Thymus (tissue), 11 donors: ENCODE measurements at regions not wholly inside any gene's neighbourhood (a gene's known extent, or its start where the extent isn't known, plus 50 kb on each side); places are given as distances from the start of the nearest gene placed in this dataset.

Experiments used
- DNase-seq, 9 donors: peaks; one replicate each; pipeline ENCODE4 v3.0.0-alpha.2; 2013; ENCODE audit warnings: low spot score in 9 of 9, low read depth in 6 of 9, missing footprints in 1 of 9
- H3K27ac ChIP-seq, 2 donors: one replicate each; pipeline ENCODE4 v1.5.1; 2013; ENCODE audit warnings: control low read depth in 1 of 2, low read depth in 1 of 2, low read length in 1 of 2, mild to moderate bottlenecking in 1 of 2, moderate library complexity in 1 of 2
- H3K27me3 ChIP-seq, 2 donors: one replicate each; pipeline ENCODE4 v1.5.1; 2013; ENCODE audit warnings: low read length in 1 of 2; ENCODE audit not compliant: control insufficient read depth in 2 of 2, insufficient read depth in 1 of 2
- H3K36me3 ChIP-seq, 2 donors: one replicate each; pipeline ENCODE4 v1.5.1; 2013; ENCODE audit warnings: low read length in 1 of 2, mild to moderate bottlenecking in 1 of 2, moderate library complexity in 1 of 2; ENCODE audit not compliant: control insufficient read depth in 2 of 2, insufficient read depth in 2 of 2
- H3K4me1 ChIP-seq, 2 donors: one replicate each; pipeline ENCODE4 v1.5.1; 2013; ENCODE audit warnings: low read length in 2 of 2; ENCODE audit not compliant: control insufficient read depth in 2 of 2, insufficient read depth in 2 of 2
- H3K4me3 ChIP-seq, 2 donors: one replicate each; pipeline ENCODE4 v1.5.1; 2013; ENCODE audit warnings: low read length in 2 of 2, control low read depth in 1 of 2, mild to moderate bottlenecking in 1 of 2
- H3K9me3 ChIP-seq, 2 donors: one replicate each; pipeline ENCODE4 v1.5.1; 2013; ENCODE audit warnings: low read length in 1 of 2, mild to moderate bottlenecking in 1 of 2; ENCODE audit not compliant: control insufficient read depth in 2 of 2, insufficient read depth in 1 of 2
- WGBS: extraction: QIAGEN DNeasy Blood & Tissue Kit; methylation state at CpG from one replicate; pipeline ENCODE4 v1.1.7; 2013; 5-methylcytosine and 5-hydroxymethylcytosine counted together
- donor health status: healthy.

DNA sequence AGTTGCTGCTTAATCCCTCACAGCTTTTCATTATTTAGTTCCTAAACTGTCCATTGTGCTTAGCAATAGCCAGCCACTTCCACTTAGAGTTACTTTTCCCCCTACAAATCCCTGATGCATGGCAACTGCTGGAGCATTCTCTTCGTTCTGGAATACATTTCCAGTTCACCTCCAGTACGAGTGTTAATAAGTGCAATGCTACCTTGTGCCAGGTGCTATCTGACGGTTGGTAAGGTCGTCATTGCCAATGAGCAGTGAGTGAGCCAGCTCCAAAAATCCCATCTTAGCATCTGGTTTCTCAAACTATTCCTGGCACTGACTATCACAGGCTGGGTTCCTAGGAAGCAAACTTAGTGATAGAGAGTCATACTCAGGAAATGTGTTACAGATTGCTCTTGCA, 114.1 kb upstream of the ADGRF1 start:
- Histone ChIP-seq H3K27me3 (no peaks in the 10 kb centered on the region), H3K4me1 (peaks cover 0 to 7% of the 10 kb centered on the region in 2 donors), H3K27ac (no peak overlapping the region), H3K4me3 (no peak overlapping the region), H3K9me3 (no peaks in the 10 kb centered on the region), H3K36me3 (no peaks in the 10 kb centered on the region)
- WGBS = 96% methylated on average over 4 of the region's 4 CpGs
- no peak for DNase-seq

DNA sequence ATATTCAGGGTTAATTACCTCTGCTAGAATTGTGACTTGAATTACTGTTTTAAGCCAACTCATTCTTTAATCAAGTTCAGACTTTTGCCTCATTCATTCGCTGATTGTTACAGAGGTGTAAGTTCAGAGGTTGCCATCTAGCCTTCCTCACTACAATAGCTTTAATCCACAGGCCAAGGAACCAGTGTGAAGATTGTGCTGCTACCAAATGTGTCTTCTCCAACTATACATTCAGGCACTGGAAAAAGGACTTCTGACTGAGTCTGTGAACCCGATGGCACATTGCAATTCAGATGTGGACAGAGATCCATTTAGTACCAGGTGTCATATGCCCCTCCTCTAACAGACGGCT, 111.2 kb upstream of the ADGRF1 start:
- DNase-seq = no peak
- Histone ChIP-seq H3K27ac (no peak overlapping the region), H3K36me3 (no peaks in the 10 kb centered on the region), H3K9me3 (no peaks in the 10 kb centered on the region), H3K4me1 (peaks cover 0 to 7% of the 10 kb centered on the region in 2 donors), H3K4me3 (no peak overlapping the region), H3K27me3 (no peaks in the 10 kb centered on the region)
- 96% methylated on average over 3 of the region's 3 CpGs for WGBS

DNA sequence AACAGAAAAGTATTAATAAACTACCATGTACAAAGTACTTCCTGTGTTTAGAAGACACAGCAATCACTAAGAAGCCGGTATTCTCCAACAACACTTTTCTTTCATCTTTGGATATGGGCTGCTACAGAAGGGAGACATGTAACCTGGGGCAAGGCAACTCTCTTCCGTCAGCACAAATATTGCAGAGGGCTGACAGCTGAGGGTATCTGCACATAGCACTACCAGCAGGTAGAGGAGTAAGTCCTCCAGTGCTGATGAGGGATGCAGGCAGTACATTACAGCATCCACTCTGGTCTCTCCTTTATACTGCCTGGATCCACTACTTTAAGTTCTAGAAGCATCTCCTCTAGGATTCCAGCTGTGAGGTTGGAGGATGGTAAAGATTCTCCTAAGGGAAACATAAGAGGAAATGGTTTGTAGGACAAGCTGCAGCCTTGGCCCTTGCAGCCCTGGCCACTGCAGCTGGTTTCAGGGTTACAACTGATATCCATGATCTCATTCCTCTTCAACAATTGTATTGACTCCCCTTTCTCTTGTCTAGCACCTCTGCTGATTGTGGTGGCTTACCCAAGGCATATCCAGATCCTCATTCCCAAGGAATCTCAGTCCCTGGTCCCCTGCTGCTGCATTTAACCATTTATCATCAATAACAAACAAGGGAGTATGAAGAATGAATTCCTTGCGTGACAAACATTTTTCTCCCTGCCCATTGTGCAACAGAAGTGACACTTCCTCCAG, 110.7 kb upstream of the ADGRF1 start:
- no peak overlapping the region for H3K4me3 ChIP-seq
- 81% methylated on average over 3 of the region's 3 CpGs for WGBS
- H3K27me3 ChIP-seq = no peaks in the 10 kb centered on the region
- DNase-seq = no peak
- H3K27ac ChIP-seq = no peak overlapping the region
- H3K9me3 ChIP-seq = no peaks in the 10 kb centered on the region
- peaks cover 0 to 7% of the 10 kb centered on the region in 2 donors for H3K4me1 ChIP-seq
- H3K36me3 ChIP-seq = no peaks in the 10 kb centered on the region

DNA sequence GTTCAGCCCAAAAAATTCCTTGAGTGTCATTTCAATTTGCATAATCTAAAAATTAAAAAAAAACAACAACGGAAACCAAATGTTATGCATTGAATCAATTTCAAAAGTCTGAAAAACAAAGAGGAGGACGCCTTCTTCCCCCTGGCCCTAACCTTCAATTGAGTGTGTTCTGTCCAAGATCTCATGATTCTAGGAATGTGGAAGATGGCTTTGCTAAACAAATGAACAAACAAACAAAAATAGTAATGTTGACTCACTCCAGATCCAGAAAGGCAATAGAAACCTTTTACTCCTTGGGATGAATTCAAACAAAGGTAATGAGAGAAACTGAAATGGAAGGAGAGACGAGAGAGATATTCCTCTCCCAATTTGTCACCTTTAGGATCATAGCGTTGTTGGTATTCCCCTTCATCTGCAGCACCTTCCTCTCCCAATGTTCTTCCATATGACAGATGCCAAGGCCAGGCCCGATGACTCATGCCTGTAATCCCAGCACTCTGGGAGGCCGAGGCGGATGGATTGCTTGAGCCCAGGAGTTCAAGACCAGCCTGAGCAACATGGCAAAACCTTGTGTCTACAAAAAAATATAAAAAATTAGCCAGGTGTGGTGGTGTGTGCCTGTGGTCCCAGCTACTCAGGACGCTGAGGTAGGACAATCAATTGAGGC, 109.2 kb upstream of the ADGRF1 start:
- no peak overlapping the region for H3K4me3 ChIP-seq
- H3K27ac ChIP-seq = no peak overlapping the region
- H3K9me3 ChIP-seq = no peaks in the 10 kb centered on the region
- peaks cover 0 to 15% of the 10 kb centered on the region in 2 donors for H3K4me1 ChIP-seq
- H3K36me3 ChIP-seq = no peaks in the 10 kb centered on the region
- DNase-seq = no peak
- 97% methylated on average over 8 of the region's 8 CpGs for WGBS
- H3K27me3 ChIP-seq = no peaks in the 10 kb centered on the region

DNA sequence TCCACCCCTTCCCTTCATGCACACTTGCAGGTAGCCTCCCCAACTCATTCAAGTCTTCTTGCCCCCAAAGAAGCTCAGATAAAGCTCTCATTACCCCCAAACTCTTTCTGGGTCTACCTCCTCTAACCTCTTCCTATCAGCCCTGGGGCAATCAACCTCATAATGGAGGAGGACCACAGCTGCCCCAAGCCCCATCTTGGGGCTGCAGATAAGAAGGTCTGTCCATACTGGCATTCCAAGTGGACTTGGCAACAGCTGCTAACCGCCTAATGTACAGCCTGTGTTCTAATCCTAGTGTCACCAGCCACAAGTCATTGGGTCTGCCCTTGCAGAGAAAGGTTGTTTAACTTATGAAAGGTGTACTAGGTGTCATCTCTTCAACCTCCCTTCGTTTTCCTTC, 107.4 kb upstream of the ADGRF1 start:
- Histone ChIP-seq H3K4me3 (no peak overlapping the region), H3K4me1 (peaks cover 0 to 20% of the 10 kb centered on the region in 2 donors), H3K27me3 (no peaks in the 10 kb centered on the region), H3K36me3 (no peaks in the 10 kb centered on the region), H3K9me3 (no peaks in the 10 kb centered on the region), H3K27ac (no peak overlapping the region)
- DNase-seq = no peak
- WGBS = 70% methylated on average over 2 of the region's 2 CpGs

DNA sequence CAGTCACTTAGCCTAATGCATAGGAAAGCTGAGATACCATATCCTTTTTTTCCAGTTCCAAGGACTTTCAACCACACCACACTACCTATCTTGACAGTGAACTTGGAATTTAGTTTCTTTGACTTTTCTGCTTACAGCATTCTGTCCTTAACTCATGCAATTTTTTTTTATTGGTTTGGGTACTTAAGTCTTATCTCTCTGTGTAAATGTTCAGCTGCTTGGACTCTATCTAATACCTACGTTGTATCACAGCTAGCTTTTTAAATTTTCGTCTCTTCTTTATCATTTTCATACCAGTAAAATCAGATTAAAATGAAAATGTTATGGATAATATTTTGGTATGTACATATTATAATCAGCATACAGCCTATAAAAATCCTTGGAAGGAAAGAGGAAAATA, 106.9 kb upstream of the ADGRF1 start:
- Histone ChIP-seq H3K27ac (no peak overlapping the region), H3K4me3 (no peak overlapping the region), H3K36me3 (no peaks in the 10 kb centered on the region), H3K4me1 (peaks cover 0 to 20% of the 10 kb centered on the region in 2 donors), H3K9me3 (no peaks in the 10 kb centered on the region), H3K27me3 (no peaks in the 10 kb centered on the region)
- DNase-seq = no peak
- WGBS = 98% methylated on average over 2 of the region's 2 CpGs

DNA sequence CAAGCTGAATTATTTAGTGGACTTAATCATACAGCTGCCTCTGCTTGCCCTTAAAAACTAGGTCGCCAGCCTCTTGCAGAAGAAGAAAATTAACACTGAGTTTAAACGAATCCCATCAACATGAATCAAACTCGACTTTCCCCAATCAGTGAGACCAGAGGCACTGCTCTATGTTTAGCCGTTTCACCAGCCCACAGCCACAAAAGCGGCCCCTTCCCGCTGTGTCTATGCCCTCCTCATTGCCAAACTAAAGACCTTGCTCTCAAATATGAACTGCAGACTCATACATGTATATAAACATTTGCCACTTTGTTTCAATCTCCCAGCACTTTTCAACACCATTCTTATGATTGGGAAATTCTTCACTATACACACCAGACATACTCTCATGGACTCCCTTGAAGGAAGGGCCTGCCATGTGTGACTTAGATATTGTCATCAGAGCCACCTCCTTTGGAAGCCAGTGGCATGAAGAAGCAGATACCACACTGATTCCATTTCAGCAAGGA, 105.8 kb upstream of the ADGRF1 start:
- H3K4me3 ChIP-seq = no peak overlapping the region
- 96% methylated on average over 6 of the region's 6 CpGs for WGBS
- H3K27me3 ChIP-seq = no peaks in the 10 kb centered on the region
- no peaks in the 10 kb centered on the region for H3K36me3 ChIP-seq
- peaks cover 0 to 3% of the 10 kb centered on the region in 2 donors for H3K9me3 ChIP-seq
- peaks cover 0 to 19% of the 10 kb centered on the region in 2 donors for H3K4me1 ChIP-seq
- H3K27ac ChIP-seq = no peak overlapping the region
- DNase-seq = no peak

DNA sequence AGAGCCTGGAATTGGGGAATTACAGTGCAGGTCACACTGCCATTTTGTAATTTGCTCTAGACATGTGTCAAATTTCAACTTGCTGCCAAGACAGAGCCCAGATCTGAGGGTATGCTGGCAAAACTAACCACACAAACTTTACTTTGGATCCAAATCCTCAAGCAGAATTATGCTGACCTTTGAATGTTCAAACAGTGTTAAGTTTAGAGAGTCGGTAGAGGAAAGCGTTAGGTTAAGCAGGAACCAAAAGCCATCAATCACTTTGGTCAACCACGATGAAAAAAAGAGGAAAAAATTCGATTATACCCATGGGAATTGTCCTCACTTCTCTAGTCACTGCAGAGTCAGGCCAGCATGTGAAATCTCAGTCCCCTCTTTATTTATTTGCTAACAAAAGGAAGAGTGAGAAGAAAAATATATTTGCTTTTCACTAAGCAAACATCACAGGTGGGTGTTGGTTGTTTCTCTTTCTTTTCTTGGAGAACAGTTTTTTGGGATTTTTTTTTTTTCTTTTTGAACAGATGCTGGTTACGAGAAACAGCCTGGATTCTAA, 105.1 kb upstream of the ADGRF1 start:
- 60% methylated on average over 5 of the region's 5 CpGs for WGBS
- DNase-seq = no peak
- no peaks in the 10 kb centered on the region for H3K36me3 ChIP-seq
- H3K9me3 ChIP-seq = peaks cover 0 to 3% of the 10 kb centered on the region in 2 donors
- no peaks in the 10 kb centered on the region for H3K27me3 ChIP-seq
- H3K27ac ChIP-seq = no peak overlapping the region
- no peak overlapping the region for H3K4me3 ChIP-seq
- peaks cover 0 to 13% of the 10 kb centered on the region in 2 donors for H3K4me1 ChIP-seq

DNA sequence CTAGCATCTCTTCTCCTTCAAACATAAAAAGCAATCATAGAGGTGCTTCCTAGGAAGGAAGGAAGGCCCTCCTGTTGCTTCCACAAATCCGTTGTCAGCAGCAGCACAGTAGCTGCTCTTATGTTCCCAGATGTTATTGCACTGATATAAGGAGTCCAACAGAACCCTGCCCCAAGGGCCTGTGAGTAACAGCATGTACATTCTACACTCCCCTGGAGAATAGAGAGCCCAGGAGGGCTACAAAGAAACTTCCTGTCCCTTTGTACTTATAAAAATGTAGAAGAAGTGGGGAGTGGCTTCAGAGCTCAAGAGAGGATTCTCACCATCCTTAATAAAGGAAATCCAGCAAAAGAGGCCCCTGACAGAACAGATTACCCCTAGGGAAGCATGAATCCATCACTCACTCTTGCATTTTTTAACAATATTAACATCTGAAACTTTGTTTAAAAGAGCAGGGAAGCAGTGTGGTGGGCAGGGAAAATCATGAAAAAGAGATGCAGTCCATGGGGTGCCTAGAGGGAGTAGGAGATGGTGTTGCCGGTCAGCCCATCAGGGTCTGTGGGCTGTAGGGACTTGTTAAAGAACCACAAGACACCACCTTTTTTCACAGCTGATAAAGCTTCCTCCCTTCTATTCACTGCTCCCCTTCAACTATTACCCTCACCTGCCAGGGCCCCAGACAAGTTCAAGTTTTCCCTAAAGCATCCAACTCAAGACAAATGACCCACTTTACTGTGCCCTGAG, 104.5 kb upstream of the ADGRF1 start:
- no peaks in the 10 kb centered on the region for H3K36me3 ChIP-seq
- 95% methylated on average over 2 of the region's 2 CpGs for whole genome bisulfite sequencing
- H3K27me3 ChIP-seq = no peaks in the 10 kb centered on the region
- no peak overlapping the region for H3K27ac ChIP-seq
- H3K9me3 ChIP-seq = peaks cover 0 to 3% of the 10 kb centered on the region in 2 donors
- no peak overlapping the region for H3K4me3 ChIP-seq
- H3K4me1 ChIP-seq = peaks cover 0 to 13% of the 10 kb centered on the region in 2 donors
- no peak for DNase-seq
